Chondrocyte (in vitro differentiated cells): ENCODE measurements at regions not wholly inside any gene's neighbourhood (a gene's known extent, or its start where the extent isn't known, plus 50 kb on each side); places are given as distances from the start of the nearest gene placed in this dataset.

Experiments
- DNase-seq: peaks from one replicate; pipeline ENCODE4 v3.0.0; 2021; ENCODE audit warnings: mixed read lengths, low spot score
- H3K27ac Mint-ChIP-seq: one replicate; pipeline ENCODE4 v1.8.0; 2021; ENCODE audit warnings: mild to moderate bottlenecking, moderate library complexity, mixed read lengths; ENCODE audit not compliant: unreplicated experiment
- H3K27me3 Mint-ChIP-seq: 2 replicates; pipeline ENCODE4 v1.8.0; 2021; ENCODE audit warnings: low read depth, mixed read lengths
- H3K36me3 Mint-ChIP-seq: 2 replicates; pipeline ENCODE4 v1.8.0; 2021; ENCODE audit warnings: low read depth, mixed read lengths
- H3K4me1 Mint-ChIP-seq: 2 replicates; pipeline ENCODE4 v1.8.0; 2021; ENCODE audit warnings: low read depth, mild to moderate bottlenecking, mixed read lengths
- H3K4me3 Mint-ChIP-seq: one replicate; pipeline ENCODE4 v1.8.0; 2021; ENCODE audit warnings: mild to moderate bottlenecking, moderate library complexity, mixed read lengths; ENCODE audit not compliant: unreplicated experiment
- H3K9me3 Mint-ChIP-seq: 2 replicates; pipeline ENCODE4 v1.8.0; 2021; ENCODE audit warnings: low read depth, mixed read lengths
- CTCF ChIP-seq: fragments of 200-600 bp; sonication (generic); IDR thresholded peaks from 2 replicates; pipeline ENCODE4 v1.5.0; 2021; ENCODE audit warnings: antibody characterized with exemption, mild to moderate bottlenecking, moderate library complexity

- Mint-ChIP-seq H3K4me1 (peaks cover 17% of the 10 kb centered on the region), H3K36me3 (no peaks in the 10 kb centered on the region), H3K4me3 (no peak overlapping the region), H3K27ac (no peak overlapping the region), H3K27me3 (peaks cover 33% of the 10 kb centered on the region), H3K9me3 (no peaks in the 10 kb centered on the region)
- DNase-seq, result no peak
- TF ChIP-seq CTCF, result no peak
Observed at GRCh38 chr4:176005766-176006165, 59.9 kb upstream of the WDR17 start.

- no peak overlapping the region for H3K27ac Mint-ChIP-seq
- no peaks in the 10 kb centered on the region for H3K4me1 Mint-ChIP-seq
- TF ChIP-seq CTCF, result no peak
Observed at GRCh38 chr4:176009254-176009653, 56.4 kb upstream of the WDR17 start.

GRCh38 chr4:176011529-176011928 lies 54.1 kb upstream of the WDR17 start:
- Mint-ChIP-seq H3K9me3 (no peaks in the 10 kb centered on the region), H3K4me3 (no peak overlapping the region), H3K27ac (no peak overlapping the region), H3K4me1 (no peaks in the 10 kb centered on the region), H3K36me3 (no peaks in the 10 kb centered on the region), H3K27me3 (no peaks in the 10 kb centered on the region)
- no peak for DNase-seq
- TF ChIP-seq CTCF, result no peak

More at GRCh38 chr4:176009254-176009653, 56.4 kb upstream of the WDR17 start:
- Mint-ChIP-seq H3K36me3 (no peaks in the 10 kb centered on the region), H3K4me3 (no peak overlapping the region), H3K9me3 (no peaks in the 10 kb centered on the region), H3K27me3 (peaks cover 7% of the 10 kb centered on the region)
- DNase-seq, result no peak

- no peak for TF ChIP-seq CTCF
- Mint-ChIP-seq H3K27me3 (no peaks in the 10 kb centered on the region), H3K36me3 (no peaks in the 10 kb centered on the region), H3K9me3 (no peaks in the 10 kb centered on the region), H3K27ac (no peak overlapping the region), H3K4me3 (no peak overlapping the region), H3K4me1 (no peaks in the 10 kb centered on the region)
- DNase-seq, result no peak
Observed at GRCh38 chr4:176013476-176014247, 52.0 kb upstream of the WDR17 start.

- no peak for DNase-seq
- no peaks in the 10 kb centered on the region for H3K9me3 Mint-ChIP-seq
- H3K36me3 Mint-ChIP-seq, result no peaks in the 10 kb centered on the region
- H3K27ac Mint-ChIP-seq, result no peak overlapping the region
- H3K27me3 Mint-ChIP-seq, result peaks cover 3% of the 10 kb centered on the region
- H3K4me3 Mint-ChIP-seq, result no peak overlapping the region
- no peak for TF ChIP-seq CTCF
- H3K4me1 Mint-ChIP-seq, result no peaks in the 10 kb centered on the region
Observed at GRCh38 chr4:176014583-176015108, 51.0 kb upstream of the WDR17 start.
